Psoas muscle (tissue), 7 donors: ENCODE measurements at regions not wholly inside any gene's neighbourhood (a gene's known extent, or its start where the extent isn't known, plus 50 kb on each side); places are given as distances from the start of the nearest gene placed in this dataset.

Source experiments
- ATAC-seq, 4 donors: fragments of 200-7000 bp; cut with Tn5 transposase; one replicate each; pipeline ENCODE4 v1.9.1; 2020; ENCODE audit warnings: moderate library complexity in 3 of 4, mild to moderate bottlenecking in 2 of 4
- DNase-seq, 2 donors: peaks; one replicate each; pipeline ENCODE4 v3.0.0-alpha.2; 2020
- H3K27ac ChIP-seq: fragments of 200-600 bp; one replicate; pipeline ENCODE4 v1.8.0; 2022
- H3K27me3 ChIP-seq, 3 donors: fragments of 200-600 bp in 1 of 3; one replicate each; pipeline versions ENCODE4 v1.6.1 to v1.8.0; 2013 to 2022; ENCODE audit warnings: low read length in 2 of 3, mild to moderate bottlenecking in 2 of 3, moderate library complexity in 1 of 3; ENCODE audit not compliant: insufficient read depth in 3 of 3
- H3K36me3 ChIP-seq, 2 donors: fragments of 200-600 bp in 1 of 2; one replicate each; pipeline versions ENCODE4 v1.6.1 to v1.8.0; 2013 to 2022; ENCODE audit warnings: low read depth in 1 of 2, mild to moderate bottlenecking in 1 of 2, moderate library complexity in 1 of 2; ENCODE audit not compliant: insufficient read depth in 1 of 2
- H3K4me1 ChIP-seq: fragments of 200-600 bp; one replicate; pipeline ENCODE4 v1.8.0; 2022
- H3K4me3 ChIP-seq: fragments of 200-600 bp; one replicate; pipeline ENCODE4 v1.8.0; 2022; ENCODE audit warnings: mild to moderate bottlenecking
- H3K9me3 ChIP-seq: fragments of 200-600 bp; one replicate; pipeline ENCODE4 v1.8.0; 2022
- WGBS, 3 donors: extraction: QIAGEN DNeasy Blood & Tissue Kit; methylation state at CpG; one replicate each; pipeline versions ENCODE4 v1.1.6 to v1.1.7; 2013; 5-methylcytosine and 5-hydroxymethylcytosine counted together
- intact Hi-C, 2 donors: fragments of 100-400 bp; cut with DNase I; formaldehyde crosslinking; loops; one replicate each; pipeline versions ENCODE4 v1.11.0 to v1.14.2; 2022
- TF ChIP-seq, protein P1 (sequence below): fragments of 200-600 bp; IDR thresholded peaks from one replicate; pipeline ENCODE4 v1.8.0; 2022; ENCODE audit warnings: antibody characterized with exemption
- donor health status: healthy with polysubstance abuse.
- donor health status: DM: no; HTN: no; CAD: no; lungs with moderate emphysema.
- donor health status: Bipolar disorder and iron deficiency.
- donor health status: healthy.
- donor health status: DM: yes; HTN: yes; CAD: no.
- donor health status: DM: no; HTN: no; CAD: no.
- donor health status: DM: yes; HTN: yes; CAD: no.

DNA sequence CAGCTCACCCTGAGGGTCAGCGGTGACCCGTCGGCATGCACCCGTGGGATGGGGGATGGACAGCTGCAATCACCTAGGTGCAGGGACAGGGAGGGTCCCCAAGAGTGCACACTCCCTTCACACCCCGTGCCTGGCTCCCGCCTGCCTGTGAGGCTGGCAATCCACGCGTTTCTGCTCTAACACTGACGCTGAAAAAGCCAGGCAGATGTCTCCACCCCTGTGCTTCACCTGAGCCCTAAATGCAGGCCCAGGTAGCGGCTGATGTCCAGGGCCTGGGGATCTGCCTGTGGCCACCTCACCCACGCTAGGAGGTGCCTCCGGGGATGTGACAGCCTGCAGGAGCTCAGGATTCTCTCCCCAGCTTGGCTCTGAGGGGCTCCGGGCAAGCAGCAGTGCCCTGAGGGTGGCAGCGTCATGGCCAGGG lies 212.0 kb upstream of the SALL3 start:
- H3K9me3 ChIP-seq, result no peaks in the 10 kb centered on the region
- H3K27me3 ChIP-seq, result peaks cover 0 to 7% (median 7%) of the 10 kb centered on the region in 3 donors
- H3K4me1 ChIP-seq, result no peaks in the 10 kb centered on the region
- TF ChIP-seq, protein P1, sequence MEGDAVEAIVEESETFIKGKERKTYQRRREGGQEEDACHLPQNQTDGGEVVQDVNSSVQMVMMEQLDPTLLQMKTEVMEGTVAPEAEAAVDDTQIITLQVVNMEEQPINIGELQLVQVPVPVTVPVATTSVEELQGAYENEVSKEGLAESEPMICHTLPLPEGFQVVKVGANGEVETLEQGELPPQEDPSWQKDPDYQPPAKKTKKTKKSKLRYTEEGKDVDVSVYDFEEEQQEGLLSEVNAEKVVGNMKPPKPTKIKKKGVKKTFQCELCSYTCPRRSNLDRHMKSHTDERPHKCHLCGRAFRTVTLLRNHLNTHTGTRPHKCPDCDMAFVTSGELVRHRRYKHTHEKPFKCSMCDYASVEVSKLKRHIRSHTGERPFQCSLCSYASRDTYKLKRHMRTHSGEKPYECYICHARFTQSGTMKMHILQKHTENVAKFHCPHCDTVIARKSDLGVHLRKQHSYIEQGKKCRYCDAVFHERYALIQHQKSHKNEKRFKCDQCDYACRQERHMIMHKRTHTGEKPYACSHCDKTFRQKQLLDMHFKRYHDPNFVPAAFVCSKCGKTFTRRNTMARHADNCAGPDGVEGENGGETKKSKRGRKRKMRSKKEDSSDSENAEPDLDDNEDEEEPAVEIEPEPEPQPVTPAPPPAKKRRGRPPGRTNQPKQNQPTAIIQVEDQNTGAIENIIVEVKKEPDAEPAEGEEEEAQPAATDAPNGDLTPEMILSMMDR, result no peak
- H3K4me3 ChIP-seq, result no peak overlapping the region
- ATAC-seq (no peak), DNase-seq (no peak)
- 82 to 83% (median 82%) methylated on average over 14 of the region's 14 CpGs for WGBS, 3 donors
- no peaks in the 10 kb centered on the region for H3K36me3 ChIP-seq
- intact Hi-C loops, result loop anchor here in 1 of 2 donors (10.0 kb wide), 1 partner anchor 57 kb away; no protein-coding TSS in a partner anchor
- no peak overlapping the region for H3K27ac ChIP-seq

DNA sequence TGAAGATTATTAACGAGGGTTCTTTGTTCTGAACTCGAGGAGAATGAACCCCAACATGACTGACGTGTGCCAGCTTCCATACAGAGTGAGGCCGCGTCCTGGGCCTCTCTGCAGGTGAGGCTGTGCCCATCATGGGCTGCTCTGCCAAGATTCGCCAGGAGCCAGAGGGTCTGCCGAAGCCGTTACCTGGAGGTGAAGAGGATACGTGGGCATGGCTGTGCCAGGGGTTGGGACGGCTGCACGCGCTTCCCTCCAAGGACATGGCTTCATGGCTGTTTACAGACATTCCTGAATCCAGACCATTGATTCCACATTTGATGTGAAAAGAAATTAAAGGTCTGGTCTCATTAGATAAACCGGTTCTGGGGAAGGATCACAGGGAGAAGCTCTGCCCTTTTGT lies 211.4 kb upstream of the SALL3 start:
- 80 to 81% (median 80%) methylated on average over 13 of the region's 13 CpGs for WGBS, 3 donors
- Histone ChIP-seq H3K4me3 (no peak overlapping the region), H3K4me1 (no peaks in the 10 kb centered on the region), H3K36me3 (no peaks in the 10 kb centered on the region), H3K27ac (no peak overlapping the region), H3K27me3 (peaks cover 0 to 7% (median 7%) of the 10 kb centered on the region in 3 donors), H3K9me3 (no peaks in the 10 kb centered on the region)
- no peak for ATAC-seq
- intact Hi-C loops, result loop anchor here in 1 of 2 donors (10.0 kb wide), 1 partner anchor 57 kb away; no protein-coding TSS in a partner anchor
- DNase-seq, result no peak
- TF ChIP-seq, protein P1, result no peak

DNA sequence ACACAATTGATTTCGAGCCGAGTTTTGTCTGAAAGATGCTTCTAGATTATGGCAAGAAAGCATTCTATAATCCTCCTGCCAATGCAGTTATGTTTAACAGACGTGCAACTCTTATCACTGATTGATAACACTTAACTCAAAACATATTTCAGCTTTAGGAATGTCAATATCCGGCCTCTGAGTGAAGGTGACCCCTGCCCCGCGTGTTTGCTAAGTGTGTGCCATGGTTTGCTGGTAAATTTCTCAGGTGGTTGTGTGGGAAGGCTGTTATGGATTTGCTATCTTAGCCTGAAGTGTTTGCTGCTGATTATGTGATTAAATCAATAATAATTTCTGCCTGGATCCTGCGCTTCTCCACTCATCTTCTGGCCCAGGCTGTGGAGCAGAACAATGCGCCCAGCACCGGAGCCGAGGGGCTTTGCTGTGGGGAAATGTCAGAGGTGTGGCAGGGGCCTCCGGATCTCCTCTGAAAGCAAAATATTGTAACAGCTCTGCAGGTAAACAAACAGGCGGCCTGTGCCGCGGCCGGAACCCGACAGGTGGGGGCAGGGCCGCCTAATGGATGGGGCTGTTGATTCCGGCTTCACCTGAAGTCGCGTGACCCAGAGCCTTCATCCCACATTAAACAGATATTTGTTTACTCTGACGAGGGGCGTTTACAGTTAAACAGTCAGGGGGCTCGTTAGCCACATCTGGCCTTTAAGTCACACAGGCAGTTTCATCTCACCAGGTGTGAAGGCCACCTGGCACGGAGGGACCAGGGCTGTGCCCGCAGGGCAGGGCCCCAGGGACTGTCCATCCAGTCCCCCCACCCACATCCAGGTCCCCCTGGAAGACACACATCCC lies 210.7 kb upstream of the SALL3 start:
- 43 to 48% (median 45%) methylated on average over 25 of the region's 25 CpGs for WGBS, 3 donors
- intact Hi-C loops, result loop anchor here in 1 of 2 donors (10.0 kb wide), 1 partner anchor 56 kb away; no protein-coding TSS in a partner anchor
- Histone ChIP-seq H3K36me3 (no peaks in the 10 kb centered on the region), H3K4me3 (no peak overlapping the region), H3K4me1 (no peaks in the 10 kb centered on the region), H3K27ac (no peak overlapping the region), H3K27me3 (peaks cover 0 to 7% (median 7%) of the 10 kb centered on the region in 3 donors), H3K9me3 (no peaks in the 10 kb centered on the region)
- no peak for DNase-seq
- ATAC-seq, result no peak
- TF ChIP-seq, protein P1, result no peak

DNA sequence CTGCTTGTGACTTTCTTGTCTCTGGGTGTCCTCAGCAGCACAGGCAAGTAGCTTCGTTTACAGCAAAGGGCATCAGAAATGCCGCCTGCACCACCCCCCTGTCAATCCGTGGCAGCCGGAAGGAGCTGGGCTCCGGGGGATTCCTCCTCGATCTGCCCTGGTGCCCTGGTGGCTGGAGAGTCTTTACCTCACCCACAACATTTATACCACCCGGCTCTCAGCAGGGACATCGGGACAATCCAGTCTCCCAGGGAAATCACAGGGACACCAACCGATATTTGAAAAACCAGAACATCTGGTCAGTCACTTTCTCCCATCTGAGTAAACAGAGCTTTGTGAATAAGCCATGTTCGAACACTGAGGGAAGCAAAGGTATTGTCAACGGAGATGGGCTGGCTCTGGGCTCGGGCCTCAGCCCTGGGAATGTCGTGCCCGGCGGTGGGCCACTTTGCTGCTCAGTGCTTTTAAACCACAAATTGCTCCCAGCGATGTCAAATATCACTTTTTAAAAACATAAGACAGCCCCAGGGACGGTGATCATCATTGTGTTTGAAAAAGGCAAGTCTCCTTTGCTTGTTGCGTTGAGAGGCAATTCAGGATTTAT lies 210.0 kb upstream of the SALL3 start:
- no peaks in the 10 kb centered on the region for H3K4me1 ChIP-seq
- intact Hi-C loops, result loop anchor here in 1 of 2 donors (10.0 kb wide), 1 partner anchor 55 kb away; no protein-coding TSS in a partner anchor
- ATAC-seq, result no peak
- H3K27me3 ChIP-seq, result peaks cover 0 to 7% (median 7%) of the 10 kb centered on the region in 3 donors
- DNase-seq, result no peak
- no peak overlapping the region for H3K4me3 ChIP-seq
- H3K27ac ChIP-seq, result no peak overlapping the region
- TF ChIP-seq, protein P1, result no peak
- no peaks in the 10 kb centered on the region for H3K36me3 ChIP-seq
- H3K9me3 ChIP-seq, result no peaks in the 10 kb centered on the region
- WGBS, 3 donors, result 44 to 53% (median 52%) methylated on average over 18 of the region's 18 CpGs
